Sigmoid colon (tissue), 6 donors: ENCODE measurements at regions not wholly inside any gene's neighbourhood (a gene's known extent, or its start where the extent isn't known, plus 50 kb on each side); places are given as distances from the start of the nearest gene placed in this dataset.

Experiments
- DNase-seq: peaks from one replicate; pipeline ENCODE4 v3.0.0-alpha.2; 2019
- H3K27ac ChIP-seq, 4 donors: fragments of 200-600 bp; sonication (generic); one replicate each; pipeline ENCODE4 v1.5.1; 2016 to 2019; ENCODE audit warnings: mild to moderate bottlenecking in 1 of 4
- H3K27me3 ChIP-seq, 3 donors: fragments of 200-600 bp; sonication (generic); one replicate each; pipeline ENCODE4 v1.5.1; 2019; ENCODE audit warnings: mild to moderate bottlenecking in 1 of 3
- H3K36me3 ChIP-seq, 4 donors: fragments of 200-600 bp; sonication (generic); one replicate each; pipeline ENCODE4 v1.5.1; 2016 to 2019
- H3K4me1 ChIP-seq, 4 donors: fragments of 200-600 bp; sonication (generic); one replicate each; pipeline ENCODE4 v1.5.1; 2017 to 2019
- H3K4me3 ChIP-seq, 4 donors: fragments of 200-600 bp; sonication (generic); one replicate each; pipeline ENCODE4 v1.5.1; 2017 to 2019; ENCODE audit warnings: mild to moderate bottlenecking in 2 of 4, moderate library complexity in 1 of 4
- H3K9me3 ChIP-seq, 4 donors: fragments of 200-600 bp in 3 of 4; sonication (generic) in 3 of 4; one replicate each; pipeline versions ENCODE4 v1.5.1 to v1.6.1; 2013 to 2019
- EP300 ChIP-seq, 4 donors: sonication (generic); formaldehyde crosslinking; IDR thresholded peaks; one replicate each; pipeline ENCODE4 v1.6.1; 2017; ENCODE audit warnings: antibody characterized with exemption in 4 of 4
- POLR2A ChIP-seq, 2 donors: fragments of 450-650 bp; IDR thresholded peaks; one replicate each; pipeline ENCODE4 v1.6.1; 2016; ENCODE audit warnings: antibody characterized with exemption in 2 of 2, mild to moderate bottlenecking in 2 of 2, moderate library complexity in 2 of 2
- POLR2AphosphoS5 ChIP-seq, 4 donors: sonication (generic); formaldehyde crosslinking; IDR thresholded peaks; one replicate each; pipeline ENCODE4 v1.6.1; 2017; ENCODE audit warnings: antibody characterized with exemption in 4 of 4
- WGBS, 2 donors: extraction: QIAGEN DNeasy Blood & Tissue Kit; methylation state at CpG; one replicate each; pipeline ENCODE4 v1.1.7; 2013; 5-methylcytosine and 5-hydroxymethylcytosine counted together
- intact Hi-C: fragments of 100-400 bp; cut with DNase I; formaldehyde crosslinking; loops from one replicate; pipeline ENCODE4 v1.15.1; 2023
- TF ChIP-seq, protein P1 (sequence below), 4 experiments: fragments of 450-650 bp in 3 of 4; fragments of 200-600 bp in 1 of 4; IDR thresholded peaks; one replicate each; pipeline ENCODE4 v1.5.1; 2016 to 2019; ENCODE audit warnings: antibody characterized with exemption in 4 of 4, mild to moderate bottlenecking in 3 of 4, moderate library complexity in 2 of 4
- donor health status: healthy with polysubstance abuse.
- donor health status: healthy.

DNA sequence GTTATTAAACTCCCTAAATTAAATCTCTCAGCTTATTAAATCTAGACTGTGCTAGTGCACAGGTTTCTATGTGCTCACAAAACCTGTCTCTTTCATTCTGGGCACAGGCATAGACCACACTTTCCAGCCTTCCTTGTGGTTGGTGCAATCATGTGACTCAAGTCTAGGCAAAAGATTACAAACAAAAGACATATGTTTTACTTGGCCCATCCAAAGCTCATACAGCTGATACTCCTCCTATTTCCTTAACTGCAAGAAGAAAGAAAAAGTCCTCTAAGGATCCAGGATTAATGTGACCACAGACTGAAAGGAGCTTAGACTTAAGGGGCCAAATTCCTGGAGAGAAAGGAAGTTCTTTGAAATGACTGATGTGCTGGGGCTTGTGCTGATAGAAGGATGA is 731.3 kb upstream of the RAB6C start:
- Histone ChIP-seq H3K36me3 (no peaks in the 10 kb centered on the region), H3K27ac (no peak overlapping the region), H3K4me3 (no peak overlapping the region), H3K4me1 (no peaks in the 10 kb centered on the region), H3K27me3 (no peaks in the 10 kb centered on the region), H3K9me3 (no peaks in the 10 kb centered on the region)
- intact Hi-C loops = no loop called here
- TF ChIP-seq EP300 (IDR thresholded peaks at IDR 0.05) (no peak), POLR2AphosphoS5 (IDR thresholded peaks at IDR 0.05) (no peak), POLR2A (IDR thresholded peaks at IDR 0.05) (no peak)
- TF ChIP-seq, protein P1, sequence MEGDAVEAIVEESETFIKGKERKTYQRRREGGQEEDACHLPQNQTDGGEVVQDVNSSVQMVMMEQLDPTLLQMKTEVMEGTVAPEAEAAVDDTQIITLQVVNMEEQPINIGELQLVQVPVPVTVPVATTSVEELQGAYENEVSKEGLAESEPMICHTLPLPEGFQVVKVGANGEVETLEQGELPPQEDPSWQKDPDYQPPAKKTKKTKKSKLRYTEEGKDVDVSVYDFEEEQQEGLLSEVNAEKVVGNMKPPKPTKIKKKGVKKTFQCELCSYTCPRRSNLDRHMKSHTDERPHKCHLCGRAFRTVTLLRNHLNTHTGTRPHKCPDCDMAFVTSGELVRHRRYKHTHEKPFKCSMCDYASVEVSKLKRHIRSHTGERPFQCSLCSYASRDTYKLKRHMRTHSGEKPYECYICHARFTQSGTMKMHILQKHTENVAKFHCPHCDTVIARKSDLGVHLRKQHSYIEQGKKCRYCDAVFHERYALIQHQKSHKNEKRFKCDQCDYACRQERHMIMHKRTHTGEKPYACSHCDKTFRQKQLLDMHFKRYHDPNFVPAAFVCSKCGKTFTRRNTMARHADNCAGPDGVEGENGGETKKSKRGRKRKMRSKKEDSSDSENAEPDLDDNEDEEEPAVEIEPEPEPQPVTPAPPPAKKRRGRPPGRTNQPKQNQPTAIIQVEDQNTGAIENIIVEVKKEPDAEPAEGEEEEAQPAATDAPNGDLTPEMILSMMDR (IDR thresholded peaks at IDR 0.05) = no peak
- DNase-seq = no peak

DNA sequence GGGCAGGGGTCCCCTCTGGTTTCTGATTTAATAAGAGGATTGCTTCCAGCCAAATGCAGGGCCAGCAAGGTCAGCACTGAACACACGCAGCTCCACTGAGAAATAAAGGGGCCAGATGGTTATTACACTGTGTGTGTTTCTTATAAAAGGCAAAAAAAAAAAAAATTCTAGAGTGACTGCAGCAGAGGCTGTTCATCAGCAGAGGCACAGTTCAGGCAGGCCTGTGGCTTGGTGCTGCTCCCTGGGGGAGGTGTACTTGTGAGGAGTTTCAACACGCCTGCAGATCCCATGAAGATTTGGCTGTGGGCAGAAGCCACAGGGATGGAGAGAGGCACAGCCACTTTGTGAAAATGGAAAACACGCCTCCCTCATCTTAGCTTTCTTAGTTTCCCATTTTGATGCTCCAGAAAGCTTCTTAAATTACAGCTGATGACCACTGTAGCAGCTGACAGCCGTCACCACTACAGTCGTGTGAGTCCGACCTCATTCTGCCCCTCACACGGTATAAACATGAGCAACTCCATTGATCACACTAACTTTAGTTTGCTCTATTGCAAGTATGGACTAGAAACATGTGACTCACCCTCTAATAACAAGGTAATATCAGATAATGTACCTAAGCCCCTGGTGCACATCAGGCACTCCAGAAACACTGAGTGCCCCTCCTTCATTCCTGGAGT is 726.5 kb upstream of the RAB6C start:
- H3K4me1 ChIP-seq = no peaks in the 10 kb centered on the region

DNA sequence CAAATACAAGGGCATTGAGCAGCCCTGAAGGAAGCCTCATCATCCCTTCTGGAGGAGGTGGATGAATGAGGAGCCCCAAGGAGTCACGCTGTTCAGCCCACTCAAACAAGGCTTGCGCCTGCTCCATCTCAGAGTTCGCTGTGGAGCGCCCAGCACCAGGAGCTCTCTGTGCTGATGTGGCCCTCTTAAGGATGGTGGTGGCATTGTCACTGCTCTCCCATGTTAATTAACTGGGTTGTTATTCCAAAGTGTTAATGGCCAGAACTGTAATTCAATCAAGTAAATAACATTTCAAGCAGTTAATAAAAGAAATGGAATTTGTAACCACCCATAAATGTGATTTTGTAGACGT is 726.0 kb upstream of the RAB6C start:
- TF ChIP-seq, protein P1 (IDR thresholded peaks at IDR 0.05) = no peak
- TF ChIP-seq POLR2A (IDR thresholded peaks at IDR 0.05) = no peak
- no peak for TF ChIP-seq EP300 (IDR thresholded peaks at IDR 0.05)
- TF ChIP-seq POLR2AphosphoS5 (IDR thresholded peaks at IDR 0.05) = no peak
- Histone ChIP-seq H3K4me1 (no peaks in the 10 kb centered on the region), H3K27ac (no peak overlapping the region), H3K9me3 (peaks cover 0 to under 1% (median 0%) of the 10 kb centered on the region in 4 donors), H3K27me3 (no peaks in the 10 kb centered on the region), H3K36me3 (no peaks in the 10 kb centered on the region), H3K4me3 (no peak overlapping the region)
- no peak for DNase-seq
- 32 to 43% methylated on average over 5 of the region's 5 CpGs for WGBS, 2 donors
- intact Hi-C loops = no loop called here

More for the DNA sequence above, 726.5 kb upstream of the RAB6C start:
- 69 to 76% methylated on average over 7 of the region's 7 CpGs for WGBS, 2 donors
- Histone ChIP-seq H3K27ac (no peak overlapping the region), H3K9me3 (no peaks in the 10 kb centered on the region), H3K36me3 (no peaks in the 10 kb centered on the region), H3K27me3 (no peaks in the 10 kb centered on the region), H3K4me3 (no peak overlapping the region)
- DNase-seq = no peak
- intact Hi-C loops = no loop called here
- TF ChIP-seq EP300 (IDR thresholded peaks at IDR 0.05) (no peak), POLR2AphosphoS5 (IDR thresholded peaks at IDR 0.05) (no peak), POLR2A (IDR thresholded peaks at IDR 0.05) (no peak)
- TF ChIP-seq, protein P1 (IDR thresholded peaks at IDR 0.05) = no peak

DNA sequence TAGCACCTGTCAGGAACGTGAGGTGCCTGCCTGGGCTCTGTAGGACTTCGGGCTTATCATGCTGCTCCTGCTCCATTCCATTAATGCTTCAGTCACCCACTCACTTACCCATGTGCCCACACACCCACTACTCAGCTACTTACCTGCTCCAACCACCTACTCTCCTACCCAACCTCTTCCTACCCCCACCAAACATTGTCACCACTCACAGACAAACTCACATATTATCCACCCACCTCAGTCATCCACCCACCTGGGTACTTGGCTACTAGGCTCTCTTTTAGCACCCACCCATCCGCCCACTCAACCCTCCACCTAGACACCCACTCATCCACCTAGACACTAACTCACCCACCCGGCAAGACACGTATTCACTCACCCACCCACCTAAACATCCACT is 724.7 kb upstream of the RAB6C start:
- H3K36me3 ChIP-seq = no peaks in the 10 kb centered on the region
- 76 to 88% methylated on average over 5 of the region's 5 CpGs for WGBS, 2 donors
- H3K4me3 ChIP-seq = no peak overlapping the region
- no peak overlapping the region for H3K27ac ChIP-seq
- no peaks in the 10 kb centered on the region for H3K4me1 ChIP-seq
- intact Hi-C loops = no loop called here
- no peak for DNase-seq
- H3K9me3 ChIP-seq = peaks cover 0 to 11% (median 0%) of the 10 kb centered on the region in 4 donors
- TF ChIP-seq EP300 (IDR thresholded peaks at IDR 0.05) (no peak), POLR2A (IDR thresholded peaks at IDR 0.05) (no peak), POLR2AphosphoS5 (IDR thresholded peaks at IDR 0.05) (no peak)
- TF ChIP-seq, protein P1 (IDR thresholded peaks at IDR 0.05) = no peak
- H3K27me3 ChIP-seq = no peaks in the 10 kb centered on the region
